Cardiac muscle cell (in vitro differentiated cells and primary cell): ENCODE measurements at regions not wholly inside any gene's neighbourhood (a gene's known extent, or its start where the extent isn't known, plus 50 kb on each side); places are given as distances from the start of the nearest gene placed in this dataset.

Experiments used
- DNase-seq, 2 donors: peaks; one replicate each; pipeline versions ENCODE4 v3.0.0 to v3.0.0-alpha.2; 2010 to 2017; ENCODE audit warnings: low read depth in 1 of 2, low spot score in 1 of 2
- H3K27ac ChIP-seq: fragments of 200-600 bp; sonication (generic); 2 replicates; pipeline ENCODE4 v1.5.1; 2016
- H3K27me3 ChIP-seq: fragments of 200-600 bp; sonication (generic); 2 replicates; pipeline ENCODE4 v1.6.0; 2016; ENCODE audit warnings: control low read depth
- H3K36me3 ChIP-seq: fragments of 200-600 bp; sonication (generic); 2 replicates; pipeline ENCODE4 v1.5.1; 2016; ENCODE audit warnings: control low read depth
- H3K4me1 ChIP-seq: fragments of 200-600 bp; sonication (generic); 2 replicates; pipeline ENCODE4 v1.8.1; 2017; ENCODE audit warnings: low read depth, mild to moderate bottlenecking, mixed run types
- H3K4me3 ChIP-seq: fragments of 200-600 bp; sonication (generic); 2 replicates; pipeline ENCODE4 v1.5.1; 2016; ENCODE audit warnings: mild to moderate bottlenecking
- H3K9me3 ChIP-seq: fragments of 200-600 bp; sonication (generic); 2 replicates; pipeline ENCODE4 v1.5.1; 2017; ENCODE audit warnings: low read depth, mild to moderate bottlenecking, control low read depth
- CTCF ChIP-seq: IDR thresholded peaks from 2 replicates; pipeline ENCODE4 v1.5.1; 2012; ENCODE audit warnings: low read depth, mild to moderate bottlenecking, low read length

DNA sequence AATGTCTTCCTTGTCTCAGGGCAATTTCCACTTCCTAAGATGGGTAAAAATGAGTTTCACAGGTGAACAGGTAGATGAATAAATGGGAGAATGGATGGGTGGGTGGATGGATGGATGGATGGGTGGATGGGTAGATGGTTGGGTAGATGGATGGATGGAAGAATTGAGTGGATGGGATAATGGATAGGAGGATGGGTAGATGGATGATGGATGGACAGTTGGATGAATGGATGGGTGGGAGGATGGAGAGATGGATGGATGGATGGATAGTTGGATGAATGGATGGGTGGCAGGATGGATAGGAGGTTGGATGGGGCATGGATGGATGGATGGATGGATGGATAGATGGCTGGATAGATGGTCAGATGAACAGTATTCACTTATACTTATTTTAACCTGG, 90.9 kb downstream of the LRRC30 start:
- DNase-seq, result no peak
- no peaks in the 10 kb centered on the region for H3K27me3 ChIP-seq
- TF ChIP-seq CTCF, result no peak
- no peaks in the 10 kb centered on the region for H3K36me3 ChIP-seq
- H3K27ac ChIP-seq, result no peak overlapping the region
- no peaks in the 10 kb centered on the region for H3K9me3 ChIP-seq
- no peaks in the 10 kb centered on the region for H3K4me1 ChIP-seq
- H3K4me3 ChIP-seq, result no peak overlapping the region

DNA sequence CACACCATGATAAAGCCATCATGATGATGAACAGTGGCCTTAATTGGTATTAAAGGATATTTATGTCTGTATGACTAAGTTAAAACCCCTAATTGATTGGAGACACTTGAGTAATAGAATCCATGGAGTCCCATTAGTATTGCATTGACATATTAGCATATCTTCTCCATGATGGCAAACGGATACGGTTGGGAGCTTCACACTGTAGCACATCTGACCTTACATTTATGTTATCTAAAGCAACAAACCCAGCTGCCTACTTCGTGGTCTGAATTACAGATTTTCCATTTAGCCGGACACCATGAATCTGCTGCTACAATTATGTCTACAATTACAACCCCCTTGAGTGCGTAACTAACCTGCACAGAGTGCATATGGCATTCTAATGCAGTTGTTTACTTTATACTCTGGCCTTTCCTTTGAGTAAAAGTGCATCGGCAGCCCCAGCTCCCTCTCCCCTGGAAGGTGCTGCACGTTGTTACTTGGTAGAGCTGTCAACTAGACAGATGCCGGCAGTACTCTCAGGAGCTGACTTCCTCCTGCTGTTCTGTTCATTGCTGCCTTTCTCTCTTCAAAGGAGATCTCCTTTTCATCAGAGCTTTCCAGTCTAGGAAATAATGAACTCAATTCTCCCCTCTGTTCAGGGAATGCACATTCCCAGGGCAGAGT, 92.1 kb downstream of the LRRC30 start:
- Histone ChIP-seq H3K27me3 (no peaks in the 10 kb centered on the region), H3K4me3 (no peak overlapping the region), H3K36me3 (no peaks in the 10 kb centered on the region), H3K9me3 (no peaks in the 10 kb centered on the region), H3K4me1 (no peaks in the 10 kb centered on the region), H3K27ac (no peak overlapping the region)
- TF ChIP-seq CTCF, result no peak
- DNase-seq, result peak in 1 of 2 donors; percentile 29

GRCh38 chr18:7325126-7325430, 94.2 kb downstream of the LRRC30 start:
- DNase-seq, result no peak

GRCh38 chr18:7329016-7329415, 98.1 kb downstream of the LRRC30 start:
- Histone ChIP-seq H3K27me3 (no peaks in the 10 kb centered on the region), H3K27ac (no peak overlapping the region), H3K9me3 (no peaks in the 10 kb centered on the region), H3K36me3 (no peaks in the 10 kb centered on the region), H3K4me3 (no peak overlapping the region), H3K4me1 (no peaks in the 10 kb centered on the region)
- peak in 1 of 2 donors; percentile 11 for DNase-seq
- no peak for TF ChIP-seq CTCF

More at GRCh38 chr18:7325126-7325430, 94.2 kb downstream of the LRRC30 start:
- no peaks in the 10 kb centered on the region for H3K27me3 ChIP-seq
- H3K9me3 ChIP-seq, result no peaks in the 10 kb centered on the region
- H3K4me3 ChIP-seq, result no peak overlapping the region
- H3K36me3 ChIP-seq, result no peaks in the 10 kb centered on the region
- no peaks in the 10 kb centered on the region for H3K4me1 ChIP-seq
- no peak for TF ChIP-seq CTCF
- H3K27ac ChIP-seq, result no peak overlapping the region

GRCh38 chr18:7332452-7332851, 101.6 kb downstream of the LRRC30 start:
- H3K4me1 ChIP-seq, result peaks cover 6% of the 10 kb centered on the region
- no peak for DNase-seq
- no peaks in the 10 kb centered on the region for H3K27me3 ChIP-seq
- TF ChIP-seq CTCF, result no peak
- no peaks in the 10 kb centered on the region for H3K9me3 ChIP-seq
- H3K27ac ChIP-seq, result no peak overlapping the region
- H3K4me3 ChIP-seq, result no peak overlapping the region
- no peaks in the 10 kb centered on the region for H3K36me3 ChIP-seq
